ENCODE measurements at regions not wholly inside any gene's neighbourhood (a gene's known extent, or its start where the extent isn't known, plus 50 kb on each side); places are given as distances from the start of the nearest gene placed in this dataset.

DNA sequence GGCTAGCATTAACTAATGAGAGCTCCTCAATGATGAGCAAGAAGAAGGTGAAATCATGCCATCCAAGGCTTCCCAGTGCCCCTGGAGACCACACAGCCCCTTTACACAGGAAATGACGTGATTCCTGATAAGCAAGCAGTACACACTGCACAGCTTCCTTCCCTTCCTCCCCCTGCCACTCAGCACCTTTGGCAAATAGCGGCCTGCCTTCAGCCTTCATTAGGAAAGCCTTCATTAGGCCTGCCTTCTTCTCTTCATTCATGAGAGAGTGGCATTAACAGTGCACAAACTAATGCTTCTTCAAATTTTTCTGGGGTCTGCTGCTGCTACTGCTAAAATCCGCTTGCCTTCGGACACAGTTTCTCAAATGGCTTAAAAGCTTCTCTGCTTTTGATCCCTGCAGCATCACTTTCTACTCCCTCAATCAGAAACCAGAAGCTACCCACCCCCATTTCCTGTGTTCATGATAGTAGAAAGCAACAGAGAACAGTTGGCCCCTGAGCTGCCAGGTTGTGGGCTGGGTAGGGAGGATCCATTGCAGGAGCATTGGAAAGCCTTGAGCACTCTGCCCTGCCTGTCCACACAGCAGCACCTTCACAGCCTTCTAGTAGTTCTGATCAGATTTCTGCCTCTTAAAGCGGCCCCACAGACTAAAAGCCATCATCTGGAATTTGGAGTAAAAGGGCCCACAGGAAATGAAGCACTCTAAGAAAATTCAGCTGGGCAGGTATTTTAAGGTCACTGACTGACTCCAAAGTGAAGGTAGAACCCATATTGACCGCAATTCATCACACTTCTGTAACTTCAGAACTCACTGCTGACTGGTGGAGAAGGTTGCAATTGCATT is 103.8 kb upstream of the ETV6 start:
- TF ChIP-seq ZFX (IDR thresholded peaks at IDR 0.05) (no peak), CTCF (conservative IDR thresholded peaks at IDR 0.05) (no peak)
- H3K27ac ChIP-seq, result no peak overlapping the region

- H3K27ac ChIP-seq, result peak overlapping the region; percentile 64
Observed at GRCh38 chr12:11546582-11547270, 102.7 kb upstream of the ETV6 start.

DNA sequence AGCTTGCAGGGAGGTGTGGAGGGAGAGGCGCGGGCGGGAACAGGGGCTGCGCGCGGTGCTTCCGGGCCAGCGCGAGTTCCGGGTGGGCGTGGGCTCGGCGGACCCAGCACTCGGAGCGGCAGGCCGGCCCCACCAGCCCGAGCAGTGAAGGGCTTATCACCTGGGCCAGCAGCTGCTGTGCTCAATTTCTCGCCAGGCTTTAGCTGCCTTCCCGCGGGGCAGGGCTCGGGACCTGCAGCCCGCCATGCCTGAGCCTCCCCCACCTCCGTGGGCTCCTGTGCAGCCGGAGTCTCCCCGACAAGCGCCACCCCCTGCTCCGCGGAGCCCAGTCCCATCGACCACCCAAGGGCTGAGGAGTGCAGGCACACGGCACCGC is 102.2 kb upstream of the ETV6 start:
- peak overlapping the region; percentile 64 for H3K27ac ChIP-seq

DNA sequence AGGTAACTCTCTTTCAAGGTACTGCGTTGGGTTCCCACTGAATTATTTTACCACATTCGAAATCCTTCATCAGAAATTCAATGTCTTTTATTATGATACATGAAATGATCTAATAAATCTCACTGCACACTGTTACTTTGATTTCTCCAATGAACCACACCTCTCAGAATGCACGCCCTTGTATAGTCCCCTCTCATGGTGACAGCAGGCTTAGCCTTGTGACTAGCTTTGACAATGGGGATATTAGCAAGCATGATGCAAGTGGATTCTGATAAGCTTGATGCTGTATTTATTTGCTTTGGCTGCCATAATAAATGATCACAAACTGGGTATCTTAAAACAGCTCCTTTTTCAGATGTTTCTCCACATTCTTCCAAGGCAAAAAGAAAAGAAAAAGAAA is 100.4 kb upstream of the ETV6 start:
- TF ChIP-seq ZFX (IDR thresholded peaks at IDR 0.05), result no peak
- TF ChIP-seq CTCF (conservative IDR thresholded peaks at IDR 0.05), result no peak
- H3K27ac ChIP-seq, result no peak overlapping the region

DNA sequence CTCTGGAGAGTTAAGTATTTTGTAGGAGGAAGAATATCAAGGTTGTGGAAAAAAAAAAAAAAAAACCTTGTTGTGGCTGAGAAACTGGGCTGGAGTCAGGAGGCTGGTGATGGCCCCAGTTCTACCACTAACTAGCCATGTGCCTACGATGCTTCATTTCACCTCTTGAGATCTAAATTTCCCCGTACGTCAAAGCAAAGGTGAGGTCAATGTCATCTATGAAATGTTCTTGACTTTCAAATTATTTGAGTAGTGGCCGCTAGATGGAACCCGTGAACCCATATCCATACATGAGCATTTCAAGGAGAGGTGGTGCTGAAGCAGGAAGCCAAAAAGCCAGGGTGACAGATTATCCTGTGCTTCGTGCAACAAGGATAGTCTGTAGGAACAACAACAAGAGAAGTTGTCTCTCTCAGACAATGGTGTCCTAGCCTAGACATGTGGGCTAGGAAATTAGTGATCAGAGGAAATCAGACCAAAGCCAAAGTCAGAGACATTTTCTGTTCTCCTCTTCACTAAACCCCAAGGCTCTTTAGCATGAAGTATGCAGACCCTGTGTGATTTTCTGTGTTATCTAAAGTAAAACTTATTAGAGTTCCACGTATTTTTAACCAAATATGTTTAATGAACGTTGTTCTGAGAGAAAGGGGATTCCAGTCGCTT is 95.5 kb upstream of the ETV6 start:
- no peak overlapping the region for H3K27ac ChIP-seq
- TF ChIP-seq ZFX (IDR thresholded peaks at IDR 0.05), result no peak
- peak; percentile 86 for TF ChIP-seq CTCF (conservative IDR thresholded peaks at IDR 0.05)

- H3K27ac ChIP-seq, result no peak overlapping the region
- no peak for TF ChIP-seq CTCF (conservative IDR thresholded peaks at IDR 0.05)
- no peak for TF ChIP-seq ZFX (IDR thresholded peaks at IDR 0.05)
Observed at GRCh38 chr12:11555195-11555594, 94.3 kb upstream of the ETV6 start.

DNA sequence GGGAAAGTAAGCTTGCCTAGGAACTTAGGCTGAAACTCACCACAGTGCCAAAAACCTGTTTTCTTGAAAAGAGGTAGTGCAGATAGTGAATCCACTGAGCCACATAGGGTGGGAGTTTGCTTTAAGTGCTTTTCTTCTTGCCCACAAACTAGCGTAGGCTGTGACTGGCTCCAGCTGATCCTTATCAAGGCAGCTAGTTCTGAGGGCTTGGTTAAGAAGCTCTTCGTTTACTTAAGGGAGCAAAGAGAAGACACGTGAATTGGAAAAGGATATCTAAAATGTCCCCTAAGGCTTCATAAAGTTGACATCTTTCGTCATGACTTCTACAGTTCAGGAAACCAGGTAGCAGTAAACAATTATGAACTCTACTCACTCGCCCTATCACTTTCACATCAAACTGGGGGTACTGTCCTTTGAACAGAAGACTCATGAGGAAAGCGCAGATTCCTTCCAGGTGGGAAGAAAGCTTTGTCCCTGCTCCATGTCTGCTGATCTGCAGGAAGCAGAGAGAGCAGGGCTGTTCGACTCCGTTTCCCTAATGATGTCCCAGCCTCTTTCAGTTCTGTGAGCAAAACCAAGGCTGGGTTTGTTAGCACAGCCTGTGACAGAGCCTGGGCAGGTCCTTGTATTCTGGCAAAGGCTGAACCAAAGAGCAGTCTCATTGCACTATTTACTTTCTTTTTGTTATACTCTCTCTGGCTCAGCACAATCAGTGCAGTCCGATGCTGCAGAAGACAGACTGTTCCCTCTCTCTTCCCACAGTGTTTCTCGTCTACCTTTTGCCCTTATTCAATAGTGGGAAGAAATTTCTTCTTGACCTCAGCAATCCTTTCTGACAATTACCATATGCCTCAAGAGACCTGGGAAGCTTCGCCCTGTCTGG is 93.5 kb upstream of the ETV6 start:
- TF ChIP-seq CTCF (conservative IDR thresholded peaks at IDR 0.05), result no peak
- no peak for TF ChIP-seq ZFX (IDR thresholded peaks at IDR 0.05)
- peak overlapping the region; percentile 37; the same call in 1 of the 2 replicates for H3K27ac ChIP-seq

All from C4-2B (cell line).